OCI-M2 (cell line): ENCODE measurements at regions not wholly inside any gene's neighbourhood (a gene's known extent, or its start where the extent isn't known, plus 50 kb on each side); places are given as distances from the start of the nearest gene placed in this dataset.
"Not testable (repeated sequence)": the region's sequence is repeated elsewhere in the genome, so short reads cannot be mapped to it uniquely, and the experiment has no call there.

Experiments used
- DNase-seq: peaks from one replicate; lab custom pipeline; 2025; ENCODE audit not compliant: unreplicated experiment; lab: John Stamatoyannopoulos, UW

- DNase-seq: no peak
Measured at GRCh38 chr3:177336873-177337450, 139.7 kb upstream of the TBL1XR1 start.

GRCh38 chr3:177337541-177338331, 140.5 kb upstream of the TBL1XR1 start:
- DNase-seq: no peak

GRCh38 chr3:177338697-177339219, 141.5 kb upstream of the TBL1XR1 start:
- DNase-seq: no peak

- not testable (repeated sequence) for DNase-seq
Measured at GRCh38 chr3:177339220-177339703, 142.0 kb upstream of the TBL1XR1 start.

GRCh38 chr3:177340243-177340830, 143.1 kb upstream of the TBL1XR1 start:
- DNase-seq: no peak

GRCh38 chr3:177341736-177342419, 144.6 kb upstream of the TBL1XR1 start:
- no peak for DNase-seq

- DNase-seq: no peak
Measured at GRCh38 chr3:177343122-177343625, 145.9 kb upstream of the TBL1XR1 start.

GRCh38 chr3:177345049-177345972, 148.0 kb upstream of the TBL1XR1 start:
- peak; percentile 57 for DNase-seq

GRCh38 chr3:177345973-177346503, 148.8 kb upstream of the TBL1XR1 start:
- DNase-seq: no peak

- no peak for DNase-seq
Measured at GRCh38 chr3:177346878-177347277, 149.6 kb upstream of the TBL1XR1 start.

- DNase-seq: no peak
Measured at GRCh38 chr3:177347611-177348010, 150.3 kb upstream of the TBL1XR1 start.

GRCh38 chr3:177348974-177349373, 151.7 kb upstream of the TBL1XR1 start:
- no peak for DNase-seq

GRCh38 chr3:177349384-177349783, 152.1 kb upstream of the TBL1XR1 start:
- no peak for DNase-seq

- no peak for DNase-seq
Measured at GRCh38 chr3:177350121-177350520, 152.8 kb upstream of the TBL1XR1 start.

- no peak for DNase-seq
Measured at GRCh38 chr3:177351206-177351605, 153.9 kb upstream of the TBL1XR1 start.

- DNase-seq: no peak
Measured at GRCh38 chr3:177351757-177352158, 154.5 kb upstream of the TBL1XR1 start.

- DNase-seq: no peak
Measured at GRCh38 chr3:177352424-177352823, 155.1 kb upstream of the TBL1XR1 start.

GRCh38 chr3:177353140-177353539, 155.9 kb upstream of the TBL1XR1 start:
- DNase-seq: no peak

GRCh38 chr3:177353879-177354278, 156.6 kb upstream of the TBL1XR1 start:
- not testable (repeated sequence) for DNase-seq

- no peak for DNase-seq
Measured at GRCh38 chr3:177354466-177354865, 157.2 kb upstream of the TBL1XR1 start.
